ENCODE measurements at regions not wholly inside any gene's neighbourhood (a gene's known extent, or its start where the extent isn't known, plus 50 kb on each side); places are given as distances from the start of the nearest gene placed in this dataset.

DNA sequence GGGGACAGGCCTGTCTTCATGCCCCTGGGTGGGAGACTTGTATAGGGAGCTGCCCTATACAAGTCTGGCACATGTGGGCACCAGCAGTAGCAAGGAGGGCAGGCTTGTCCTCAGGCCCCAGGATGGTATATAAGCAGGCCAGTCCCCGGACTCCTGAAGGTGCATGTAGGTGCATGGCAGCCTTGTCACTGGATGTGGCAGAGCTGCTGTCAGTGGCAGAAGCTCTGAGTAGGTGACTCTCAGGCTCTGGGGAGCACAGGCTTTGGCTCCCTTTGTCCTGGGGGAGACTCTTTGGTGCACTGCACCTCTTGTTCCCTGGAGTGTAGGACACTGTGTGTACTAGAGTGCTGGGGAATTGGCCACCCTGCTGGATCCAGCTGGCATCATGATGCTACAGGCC lies 376.7 kb upstream of the DIPK2B start:
- no peaks in the 10 kb centered on the region for H3K36me3 ChIP-seq (replicated peaks in 1 of 2; ENCODE audit: control insufficient read depth in 1 of 2, insufficient read depth in 2 of 2, low read length in 2 of 2)
- Mint-ChIP-seq H3K4me1 (no peaks in the 10 kb centered on the region), H3K27me3 (ENCODE audit: low read depth in 3 of 3) (peaks cover 0 to 14% (median 1%) of the 10 kb centered on the region in 3 donors), H3K9me3 (peaks cover 8 to 26% (median 18%) of the 10 kb centered on the region in 7 donors), H3K27ac (no peak overlapping the region), H3K36me3 (no peaks in the 10 kb centered on the region), H3K4me3 (no peak overlapping the region)
- no peak overlapping the region for H3K4me2 ChIP-seq (replicated peaks; ENCODE audit: extremely low read depth, low read length, poor library complexity, severe bottlenecking)
- no peaks in the 10 kb centered on the region for H3K27me3 ChIP-seq (ENCODE audit: control insufficient read depth in 2 of 2, insufficient read depth in 2 of 2, low read length in 2 of 2)
- no peak overlapping the region for H3K4me3 ChIP-seq (replicated peaks in 1 of 3; ENCODE audit: low read depth in 2 of 3, low read length in 3 of 3)
- TF ChIP-seq, protein P1, sequence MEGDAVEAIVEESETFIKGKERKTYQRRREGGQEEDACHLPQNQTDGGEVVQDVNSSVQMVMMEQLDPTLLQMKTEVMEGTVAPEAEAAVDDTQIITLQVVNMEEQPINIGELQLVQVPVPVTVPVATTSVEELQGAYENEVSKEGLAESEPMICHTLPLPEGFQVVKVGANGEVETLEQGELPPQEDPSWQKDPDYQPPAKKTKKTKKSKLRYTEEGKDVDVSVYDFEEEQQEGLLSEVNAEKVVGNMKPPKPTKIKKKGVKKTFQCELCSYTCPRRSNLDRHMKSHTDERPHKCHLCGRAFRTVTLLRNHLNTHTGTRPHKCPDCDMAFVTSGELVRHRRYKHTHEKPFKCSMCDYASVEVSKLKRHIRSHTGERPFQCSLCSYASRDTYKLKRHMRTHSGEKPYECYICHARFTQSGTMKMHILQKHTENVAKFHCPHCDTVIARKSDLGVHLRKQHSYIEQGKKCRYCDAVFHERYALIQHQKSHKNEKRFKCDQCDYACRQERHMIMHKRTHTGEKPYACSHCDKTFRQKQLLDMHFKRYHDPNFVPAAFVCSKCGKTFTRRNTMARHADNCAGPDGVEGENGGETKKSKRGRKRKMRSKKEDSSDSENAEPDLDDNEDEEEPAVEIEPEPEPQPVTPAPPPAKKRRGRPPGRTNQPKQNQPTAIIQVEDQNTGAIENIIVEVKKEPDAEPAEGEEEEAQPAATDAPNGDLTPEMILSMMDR (IDR thresholded peaks at IDR 0.05) = no peak
- H3K9ac ChIP-seq (ENCODE audit: insufficient read depth, low read length, poor library complexity, severe bottlenecking) = no peak overlapping the region
- peaks cover 16 to 27% of the 10 kb centered on the region in 2 donors for H3K9me3 ChIP-seq (replicated peaks in 1 of 2; ENCODE audit: control insufficient read depth in 1 of 2, insufficient read depth in 1 of 2, low read length in 2 of 2)
- intact Hi-C loops (cut with micrococcal nuclease) = no loop called here
- no peak overlapping the region for H2AFZ ChIP-seq (ENCODE audit: insufficient read depth, low read depth, low read length, poor library complexity, severe bottlenecking)
- no peaks in the 10 kb centered on the region for H3K4me1 ChIP-seq (ENCODE audit: control insufficient read depth in 1 of 2, insufficient read depth in 2 of 2, low read length in 2 of 2)
- no peak overlapping the region for H3K27ac ChIP-seq (ENCODE audit: low read depth in 1 of 2, low read length in 2 of 2)
- DNase-seq = no peak
- no peaks in the 10 kb centered on the region for H3K79me2 ChIP-seq (ENCODE audit: insufficient read depth, low read length)
- WGBS (ENCODE audit: insufficient coverage) = no CpG with 5 or more reads among the region's 1 CpG
- H4K20me1 ChIP-seq (ENCODE audit: insufficient read depth, low read length) = no peaks in the 10 kb centered on the region

DNA sequence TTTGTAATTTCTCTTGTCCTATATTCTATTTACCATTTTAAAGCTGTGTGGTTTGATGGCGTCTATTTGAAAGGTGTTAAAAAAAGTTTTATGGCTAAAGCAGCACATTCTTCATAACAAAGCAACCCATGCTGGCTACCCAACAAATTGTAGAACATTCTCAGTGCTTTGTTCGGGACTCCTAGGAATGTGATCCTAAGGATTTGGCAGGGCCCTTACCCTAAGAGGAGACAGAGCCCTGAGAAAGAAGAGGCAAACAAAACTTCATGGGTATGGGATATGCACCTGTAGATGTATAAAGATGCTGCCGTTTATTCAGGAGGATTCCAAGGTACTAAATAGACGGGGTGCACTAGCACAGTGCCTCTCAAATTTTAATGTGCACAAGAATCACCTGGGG lies 370.8 kb upstream of the DIPK2B start:
- no peak overlapping the region for H3K9ac ChIP-seq (ENCODE audit: insufficient read depth, low read length, poor library complexity, severe bottlenecking)
- Mint-ChIP-seq H3K36me3 (no peaks in the 10 kb centered on the region), H3K4me3 (no peak overlapping the region), H3K27ac (no peak overlapping the region), H3K4me1 (no peaks in the 10 kb centered on the region), H3K9me3 (peaks cover 0 to 6% (median 0%) of the 10 kb centered on the region in 7 donors), H3K27me3 (ENCODE audit: low read depth in 3 of 3) (peaks cover 0 to 14% (median 1%) of the 10 kb centered on the region in 3 donors)
- no peaks in the 10 kb centered on the region for H3K79me2 ChIP-seq (ENCODE audit: insufficient read depth, low read length)
- no peak overlapping the region for H3K4me3 ChIP-seq (replicated peaks in 1 of 3; ENCODE audit: low read depth in 2 of 3, low read length in 3 of 3)
- H3K27ac ChIP-seq (ENCODE audit: low read depth in 1 of 2, low read length in 2 of 2) = no peak overlapping the region
- no peak overlapping the region for H3K4me2 ChIP-seq (replicated peaks; ENCODE audit: extremely low read depth, low read length, poor library complexity, severe bottlenecking)
- peaks cover 0 to 7% of the 10 kb centered on the region in 2 donors for H3K27me3 ChIP-seq (ENCODE audit: control insufficient read depth in 2 of 2, insufficient read depth in 2 of 2, low read length in 2 of 2)
- DNase-seq = no peak
- intact Hi-C loops (cut with micrococcal nuclease) = no loop called here
- H3K9me3 ChIP-seq (replicated peaks in 1 of 2; ENCODE audit: control insufficient read depth in 1 of 2, insufficient read depth in 1 of 2, low read length in 2 of 2) = peaks cover 0 to under 1% of the 10 kb centered on the region in 2 donors
- no peak overlapping the region for H2AFZ ChIP-seq (ENCODE audit: insufficient read depth, low read depth, low read length, poor library complexity, severe bottlenecking)
- WGBS (ENCODE audit: insufficient coverage) = no CpG with 5 or more reads among the region's 4 CpGs
- TF ChIP-seq, protein P1 (IDR thresholded peaks at IDR 0.05) = no peak
- no peaks in the 10 kb centered on the region for H4K20me1 ChIP-seq (ENCODE audit: insufficient read depth, low read length)
- H3K36me3 ChIP-seq (replicated peaks in 1 of 2; ENCODE audit: control insufficient read depth in 1 of 2, insufficient read depth in 2 of 2, low read length in 2 of 2) = no peaks in the 10 kb centered on the region
- no peaks in the 10 kb centered on the region for H3K4me1 ChIP-seq (ENCODE audit: control insufficient read depth in 1 of 2, insufficient read depth in 2 of 2, low read length in 2 of 2)
